ENCODE measurements at regions not wholly inside any gene's neighbourhood (a gene's known extent, or its start where the extent isn't known, plus 50 kb on each side); places are given as distances from the start of the nearest gene placed in this dataset.
"Not testable (repeated sequence)": the region's sequence is repeated elsewhere in the genome, so short reads cannot be mapped to it uniquely, and the experiment has no call there.

DNA sequence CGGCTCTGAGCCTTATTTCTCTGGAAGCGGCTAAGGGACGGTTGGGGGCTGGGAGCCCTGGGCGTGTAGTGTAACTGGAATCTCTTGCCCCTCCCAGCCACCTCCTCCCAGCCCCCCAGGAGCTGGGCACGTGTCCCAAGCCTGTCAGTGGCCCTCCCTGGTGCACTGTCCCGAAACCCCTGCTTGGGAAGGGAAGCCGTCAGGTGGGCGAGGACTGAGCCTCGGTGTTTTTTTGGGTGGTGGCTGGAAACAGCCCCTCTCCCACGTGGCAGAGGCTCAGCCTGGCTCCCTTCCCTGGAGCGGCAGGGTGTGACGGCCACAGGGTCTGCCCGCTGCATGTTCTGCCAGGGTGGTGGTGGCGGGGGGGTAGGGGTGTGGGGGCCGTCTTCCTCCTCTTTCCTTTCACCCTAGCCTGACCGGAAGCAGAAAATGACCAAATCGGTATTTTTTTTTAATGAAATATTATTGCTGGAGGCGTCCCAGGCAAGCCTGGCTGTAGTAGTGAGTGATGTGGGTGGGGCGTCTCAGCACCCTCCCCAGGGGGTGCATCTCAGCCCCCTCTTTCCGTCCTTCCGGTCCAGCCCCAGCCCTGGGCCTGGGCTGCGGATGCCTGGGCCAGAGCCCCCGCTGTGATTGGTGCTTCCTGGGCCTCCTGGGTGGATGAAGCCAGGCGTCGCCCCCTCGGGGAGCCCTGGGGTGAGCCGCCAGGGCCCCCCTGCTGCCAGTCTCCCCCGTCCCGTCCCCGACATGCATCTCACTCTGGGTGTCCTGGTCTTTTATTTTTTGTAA is 58.8 kb upstream of the GOLGA8A start:
- peaks cover 75% of the 10 kb centered on the region for H3K27me3 ChIP-seq (ENCODE audit: insufficient read depth, low read length)
- H2AFZ ChIP-seq (ENCODE audit: low read length, unreplicated experiment) = peak overlapping the region; percentile 27
- H3K36me3 ChIP-seq (ENCODE audit: insufficient read depth, low read length) = no peaks in the 10 kb centered on the region
- H3K27ac ChIP-seq (ENCODE audit: low read depth, low read length) = no peak overlapping the region
- peak overlapping the region; percentile 45; the same call in 1 of the 2 replicates for H3K4me3 ChIP-seq (ENCODE audit: low read depth, low read length)
- H3K4me1 ChIP-seq (ENCODE audit: control insufficient read depth, insufficient read depth, low read length, unreplicated experiment) = no peaks in the 10 kb centered on the region
- no peaks in the 10 kb centered on the region for H3K79me2 ChIP-seq (ENCODE audit: control insufficient read depth, insufficient read depth, low read length, unreplicated experiment)

DNA sequence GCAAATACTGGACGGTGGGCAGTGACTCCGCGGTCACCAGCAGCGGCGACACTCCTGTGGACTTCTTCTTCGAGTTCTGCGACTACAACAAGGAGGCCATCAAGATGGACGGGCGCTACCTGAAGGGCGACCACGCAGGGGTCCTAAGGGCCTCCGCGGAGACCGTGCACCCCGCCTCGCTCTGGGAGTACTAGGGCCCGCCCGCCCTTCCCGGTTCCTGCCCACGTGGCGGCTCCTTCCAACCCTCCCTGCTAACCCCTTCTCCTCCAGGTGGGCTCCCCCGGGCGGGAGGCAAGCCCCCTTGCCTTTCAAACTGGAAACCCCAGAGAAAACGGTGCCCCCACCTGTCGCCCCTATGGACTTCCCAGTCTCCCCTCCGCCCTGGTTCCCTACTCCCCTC is 58.1 kb upstream of the GOLGA8A start:
- peaks cover 82% of the 10 kb centered on the region for H3K27me3 ChIP-seq (ENCODE audit: insufficient read depth, low read length)
- H3K4me3 ChIP-seq (ENCODE audit: low read depth, low read length); H3K27ac ChIP-seq (ENCODE audit: low read depth, low read length); H3K79me2 ChIP-seq (ENCODE audit: control insufficient read depth, insufficient read depth, low read length, unreplicated experiment); H2AFZ ChIP-seq (ENCODE audit: low read length, unreplicated experiment); H3K36me3 ChIP-seq (ENCODE audit: insufficient read depth, low read length); H3K4me1 ChIP-seq (ENCODE audit: control insufficient read depth, insufficient read depth, low read length, unreplicated experiment): not testable (repeated sequence)

DNA sequence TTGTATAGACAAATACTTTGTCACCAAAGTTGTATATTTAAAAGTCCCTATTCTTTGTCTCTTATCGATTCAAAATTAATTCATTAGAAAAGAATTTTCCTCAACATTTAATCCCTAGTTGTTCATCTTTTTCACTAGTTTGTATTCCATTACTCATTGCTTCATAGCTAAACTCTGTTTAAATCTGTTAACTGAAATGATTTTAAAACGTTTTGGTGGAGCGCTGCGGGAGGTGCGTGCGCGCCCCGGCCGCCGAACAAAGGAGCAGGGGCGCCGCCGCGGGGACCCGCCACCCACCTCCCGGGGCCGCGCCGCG is 56.4 kb upstream of the GOLGA8A start:
- H3K79me2 ChIP-seq (ENCODE audit: control insufficient read depth, insufficient read depth, low read length, unreplicated experiment) = no peaks in the 10 kb centered on the region
- no peak overlapping the region for H2AFZ ChIP-seq (ENCODE audit: low read length, unreplicated experiment)
- peak overlapping the region; percentile 49 for H3K4me3 ChIP-seq (ENCODE audit: low read depth, low read length)
- H3K27me3 ChIP-seq (ENCODE audit: insufficient read depth, low read length) = peaks cover 85% of the 10 kb centered on the region
- H3K36me3 ChIP-seq (ENCODE audit: insufficient read depth, low read length) = no peaks in the 10 kb centered on the region
- H3K4me1 ChIP-seq (ENCODE audit: control insufficient read depth, insufficient read depth, low read length, unreplicated experiment) = no peaks in the 10 kb centered on the region
- no peak overlapping the region for H3K27ac ChIP-seq (ENCODE audit: low read depth, low read length)

DNA sequence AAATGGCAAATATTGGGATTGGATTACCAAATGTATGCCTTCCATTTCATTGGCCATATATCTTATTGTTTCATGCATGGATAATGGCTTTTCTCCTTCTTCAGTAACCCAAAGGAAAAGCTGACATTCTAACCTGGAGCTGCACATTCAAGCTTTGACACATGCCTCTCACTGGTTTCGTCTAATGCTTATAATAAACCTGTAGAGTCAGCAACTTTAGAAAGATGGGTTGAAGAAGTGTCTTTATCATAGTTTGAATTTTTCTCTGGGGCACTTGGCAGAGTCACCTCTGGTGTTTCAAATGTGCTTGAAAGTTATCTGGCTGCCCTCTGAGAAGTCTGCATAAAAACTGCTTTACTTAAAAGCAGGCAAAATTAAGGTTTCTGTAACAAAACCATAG is 55.4 kb upstream of the GOLGA8A start:
- peaks cover 88% of the 10 kb centered on the region for H3K27me3 ChIP-seq (ENCODE audit: insufficient read depth, low read length)
- H3K4me1 ChIP-seq (ENCODE audit: control insufficient read depth, insufficient read depth, low read length, unreplicated experiment) = no peaks in the 10 kb centered on the region
- no peaks in the 10 kb centered on the region for H3K36me3 ChIP-seq (ENCODE audit: insufficient read depth, low read length)
- no peak overlapping the region for H3K27ac ChIP-seq (ENCODE audit: low read depth, low read length)
- no peak overlapping the region for H2AFZ ChIP-seq (ENCODE audit: low read length, unreplicated experiment)
- H3K4me3 ChIP-seq (ENCODE audit: low read depth, low read length) = no peak overlapping the region
- H3K79me2 ChIP-seq (ENCODE audit: control insufficient read depth, insufficient read depth, low read length, unreplicated experiment) = no peaks in the 10 kb centered on the region

DNA sequence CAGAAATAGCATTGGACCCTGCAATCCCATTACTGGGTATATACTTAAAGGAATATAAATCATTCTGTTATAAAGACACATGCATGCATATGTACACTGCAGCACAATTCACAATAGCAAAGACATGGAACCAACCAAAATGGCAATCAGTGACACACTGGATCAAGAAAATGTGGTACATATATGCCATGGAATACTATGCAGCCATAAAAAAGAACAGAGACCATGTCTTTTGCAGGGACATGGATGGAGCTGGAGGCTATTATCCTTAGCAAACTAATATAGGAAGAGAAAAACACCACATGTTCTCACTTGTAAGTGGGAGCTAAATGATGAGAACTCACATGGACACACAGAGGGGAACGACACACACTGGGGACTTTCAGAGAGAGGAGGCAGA is 53.9 kb upstream of the GOLGA8A start:
- H3K79me2 ChIP-seq (ENCODE audit: control insufficient read depth, insufficient read depth, low read length, unreplicated experiment); H3K4me3 ChIP-seq (ENCODE audit: low read depth, low read length); H3K36me3 ChIP-seq (ENCODE audit: insufficient read depth, low read length); H3K4me1 ChIP-seq (ENCODE audit: control insufficient read depth, insufficient read depth, low read length, unreplicated experiment); H2AFZ ChIP-seq (ENCODE audit: low read length, unreplicated experiment); H3K27ac ChIP-seq (ENCODE audit: low read depth, low read length): not testable (repeated sequence)
- H3K27me3 ChIP-seq (ENCODE audit: insufficient read depth, low read length) = peaks cover 75% of the 10 kb centered on the region

DNA sequence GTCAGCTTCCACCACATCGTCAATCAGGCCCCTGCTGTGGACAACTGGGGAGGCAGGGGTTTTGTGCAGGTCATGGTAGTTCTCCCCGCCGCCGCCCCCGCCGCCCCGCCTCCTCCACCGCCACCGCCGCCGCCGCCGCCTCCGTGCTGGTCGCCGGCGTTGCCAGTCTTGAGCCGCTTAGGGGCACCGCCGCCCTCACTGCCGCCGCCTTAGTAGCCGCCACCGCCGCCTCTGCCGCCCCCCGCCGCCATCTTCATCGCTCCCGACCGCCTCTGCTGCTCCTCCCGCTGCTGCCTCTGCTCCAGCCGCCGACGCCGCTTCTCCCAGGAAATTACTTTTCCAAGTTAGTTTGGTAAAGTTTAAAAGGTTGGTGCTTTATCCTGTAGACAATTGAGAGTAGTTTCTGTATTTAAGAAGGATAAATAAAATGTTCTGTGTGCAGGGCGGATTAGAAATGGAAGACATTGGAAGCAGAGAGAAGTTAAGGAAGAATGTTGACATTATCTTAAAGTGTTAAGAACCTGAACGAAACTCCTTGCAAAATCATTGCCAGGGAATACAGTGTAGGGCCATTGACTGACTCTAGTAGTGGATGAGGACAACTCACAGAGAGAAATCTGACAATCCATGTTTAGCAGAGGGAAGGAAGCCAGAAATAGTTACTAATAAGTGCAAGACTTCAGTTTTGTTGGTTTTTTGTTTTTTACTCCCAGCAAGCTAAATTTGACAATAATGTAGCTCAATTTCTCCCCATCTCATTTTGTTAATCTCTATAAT is 53.0 kb upstream of the GOLGA8A start:
- no peak overlapping the region for H2AFZ ChIP-seq (ENCODE audit: low read length, unreplicated experiment)

DNA sequence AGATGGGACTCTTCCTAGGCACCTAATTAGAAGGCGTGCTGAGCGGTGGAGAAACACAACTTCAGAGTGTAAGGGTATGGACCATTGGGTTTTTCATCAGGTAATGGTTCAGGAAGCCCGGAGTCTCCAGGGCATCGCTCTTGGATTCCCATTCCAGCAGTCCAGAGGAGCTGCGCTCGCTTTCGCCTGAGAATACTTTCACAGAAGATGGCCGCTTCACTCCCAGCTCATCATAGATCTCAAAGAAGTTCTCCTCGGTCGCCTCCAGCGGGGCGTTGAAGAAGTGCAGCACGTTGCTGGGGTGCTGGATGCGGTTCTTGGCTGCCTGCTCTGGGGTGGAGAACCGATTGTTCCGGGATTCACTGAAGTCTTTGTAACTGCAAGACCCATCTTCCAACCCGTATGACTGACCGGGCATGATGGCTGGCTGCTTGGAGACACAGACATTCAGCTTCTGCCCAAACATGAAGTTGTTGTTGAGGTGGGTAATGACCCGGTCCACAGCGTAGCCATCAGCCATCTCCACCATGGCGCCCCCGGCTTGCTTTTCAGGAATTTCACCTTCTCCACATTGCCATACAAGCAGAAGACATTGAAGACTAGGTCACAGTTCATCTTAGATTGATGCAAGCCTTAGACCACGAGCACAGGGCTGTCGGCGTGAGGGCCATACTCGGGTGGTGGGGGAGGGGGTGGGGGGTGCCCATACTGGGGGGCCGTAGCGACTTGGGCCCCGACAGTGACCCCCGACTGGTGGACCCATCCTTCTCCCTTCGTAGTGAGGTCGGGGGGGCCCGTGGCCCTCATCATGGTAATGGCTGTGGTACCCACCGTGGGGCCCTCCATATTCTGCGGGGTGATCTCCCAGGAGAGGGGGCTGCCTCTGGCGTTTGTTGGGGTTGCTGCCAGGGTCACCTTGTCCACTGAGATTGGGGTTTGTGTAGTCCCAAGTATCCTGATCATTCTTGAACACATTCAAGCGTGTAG is 51.7 kb upstream of the GOLGA8A start:
- H3K4me1 ChIP-seq (ENCODE audit: control insufficient read depth, insufficient read depth, low read length, unreplicated experiment); H3K27ac ChIP-seq (ENCODE audit: low read depth, low read length); H3K79me2 ChIP-seq (ENCODE audit: control insufficient read depth, insufficient read depth, low read length, unreplicated experiment); H3K36me3 ChIP-seq (ENCODE audit: insufficient read depth, low read length); H2AFZ ChIP-seq (ENCODE audit: low read length, unreplicated experiment); H3K4me3 ChIP-seq (ENCODE audit: low read depth, low read length): not testable (repeated sequence)
- peaks cover 63% of the 10 kb centered on the region for H3K27me3 ChIP-seq (ENCODE audit: insufficient read depth, low read length)

More for the DNA sequence above, 53.0 kb upstream of the GOLGA8A start:
- H3K27ac ChIP-seq (ENCODE audit: low read depth, low read length) = no peak overlapping the region
- H3K79me2 ChIP-seq (ENCODE audit: control insufficient read depth, insufficient read depth, low read length, unreplicated experiment) = no peaks in the 10 kb centered on the region
- no peaks in the 10 kb centered on the region for H3K36me3 ChIP-seq (ENCODE audit: insufficient read depth, low read length)
- no peaks in the 10 kb centered on the region for H3K4me1 ChIP-seq (ENCODE audit: control insufficient read depth, insufficient read depth, low read length, unreplicated experiment)
- peak overlapping the region; percentile 37; the same call in 1 of the 2 replicates for H3K4me3 ChIP-seq (ENCODE audit: low read depth, low read length)
- peaks cover 71% of the 10 kb centered on the region for H3K27me3 ChIP-seq (ENCODE audit: insufficient read depth, low read length)
